WTC11 (cell line): ENCODE measurements at regions not wholly inside any gene's neighbourhood (a gene's known extent, or its start where the extent isn't known, plus 50 kb on each side); places are given as distances from the start of the nearest gene placed in this dataset.

Source experiments
- ATAC-seq: fragments of 200-7000 bp; cut with Tn5 transposase; 2 replicates; pipeline ENCODE4 v1.10.0; 2021; ENCODE audit warnings: mild to moderate bottlenecking, moderate library complexity
- CTCF ChIA-PET: fragments of 300-600 bp; sonication (Branson Sonifier 250); formaldehyde crosslinking; loops from one replicate; lab custom pipeline; 2021; ENCODE audit warnings: antibody characterized with exemption; lab: Charles Lee
- POLR2A ChIA-PET: fragments of 350-600 bp; sonication (Branson Sonifier 250); formaldehyde crosslinking; loops from one replicate; lab custom pipeline; 2021; ENCODE audit warnings: antibody characterized with exemption; lab: Charles Lee
- DNase-seq: peaks from one replicate; pipeline ENCODE4 v3.0.0; 2021; ENCODE audit warnings: low spot score
- H3K27ac Mint-ChIP-seq: 2 replicates; pipeline ENCODE4 v1.8.0; 2021; ENCODE audit warnings: mixed read lengths
- H3K27me3 Mint-ChIP-seq: 2 replicates; pipeline ENCODE4 v1.8.0; 2021; ENCODE audit warnings: low read depth, mild to moderate bottlenecking, moderate library complexity, mixed read lengths
- H3K36me3 Mint-ChIP-seq: 2 replicates; pipeline ENCODE4 v1.8.0; 2021; ENCODE audit warnings: mixed read lengths
- H3K4me1 Mint-ChIP-seq: 2 replicates; pipeline ENCODE4 v1.8.0; 2022; ENCODE audit warnings: mixed read lengths
- H3K4me3 Mint-ChIP-seq: 2 replicates; pipeline ENCODE4 v1.8.0; 2021; ENCODE audit warnings: mild to moderate bottlenecking, moderate library complexity, mixed read lengths
- H3K9me3 Mint-ChIP-seq: 2 replicates; pipeline ENCODE4 v1.8.0; 2021; ENCODE audit warnings: mixed read lengths
- CBFB ChIP-seq: sonication (generic); formaldehyde crosslinking; IDR thresholded peaks from 2 replicates; pipeline ENCODE4 v1.8.1; 2022; ENCODE audit warnings: mild to moderate bottlenecking, low read depth, missing genetic modification reagents
- CREM ChIP-seq: sonication (generic); formaldehyde crosslinking; IDR thresholded peaks from 2 replicates; pipeline ENCODE4 v1.8.1; 2022; ENCODE audit warnings: mild to moderate bottlenecking, missing genetic modification reagents, moderate library complexity
- ESRRA ChIP-seq: sonication (generic); formaldehyde crosslinking; IDR thresholded peaks from 2 replicates; pipeline ENCODE4 v1.8.1; 2022; ENCODE audit warnings: mild to moderate bottlenecking, missing genetic modification reagents, borderline replicate concordance
- ETV6 ChIP-seq: sonication (generic); formaldehyde crosslinking; IDR thresholded peaks from 2 replicates; pipeline ENCODE4 v1.8.1; 2022; ENCODE audit warnings: mild to moderate bottlenecking, missing genetic modification reagents
- FOXK1 ChIP-seq: sonication (generic); formaldehyde crosslinking; IDR thresholded peaks from 2 replicates; pipeline ENCODE4 v1.8.0; 2022; ENCODE audit warnings: mild to moderate bottlenecking, moderate library complexity, missing genetic modification reagents
- NFATC4 ChIP-seq: fragments of 250-450 bp; sonication (Bioruptor Pico); IDR thresholded peaks from 2 replicates; pipeline ENCODE4 v1.9.0; 2021; ENCODE audit warnings: mild to moderate bottlenecking
- NFE2L1 ChIP-seq: sonication (generic); formaldehyde crosslinking; IDR thresholded peaks from 2 replicates; pipeline ENCODE4 v1.8.1; 2023; ENCODE audit warnings: missing genetic modification reagents
- NR1H2 ChIP-seq: sonication (generic); formaldehyde crosslinking; IDR thresholded peaks from 2 replicates; pipeline ENCODE4 v1.9.0; 2021; ENCODE audit warnings: mild to moderate bottlenecking, moderate library complexity, missing genetic modification reagents
- NR3C1 ChIP-seq: sonication (generic); formaldehyde crosslinking; conservative IDR thresholded peaks from 2 replicates; pipeline ENCODE4 v1.8.1; 2023; ENCODE audit warnings: low read depth, mild to moderate bottlenecking, missing genetic modification reagents
- RELA ChIP-seq: sonication (generic); formaldehyde crosslinking; IDR thresholded peaks from 2 replicates; pipeline ENCODE4 v1.8.1; 2022; ENCODE audit warnings: missing genetic modification reagents, mild to moderate bottlenecking, borderline replicate concordance
- RORB ChIP-seq: fragments of 250-450 bp; sonication (Bioruptor Pico); IDR thresholded peaks from 2 replicates; pipeline ENCODE4 v1.9.0; 2021; ENCODE audit warnings: mild to moderate bottlenecking
- SMAD3 ChIP-seq: sonication (generic); formaldehyde crosslinking; IDR thresholded peaks from 2 replicates; pipeline ENCODE4 v1.8.0; 2022; ENCODE audit warnings: missing genetic modification reagents, mild to moderate bottlenecking, borderline replicate concordance
- TEAD1 ChIP-seq: sonication (generic); formaldehyde crosslinking; IDR thresholded peaks from 2 replicates; pipeline ENCODE4 v1.8.0; 2022; ENCODE audit warnings: mild to moderate bottlenecking, missing genetic modification reagents
- TEAD4 ChIP-seq: sonication (generic); formaldehyde crosslinking; IDR thresholded peaks from 2 replicates; pipeline ENCODE4 v1.8.0; 2022; ENCODE audit warnings: mild to moderate bottlenecking, missing genetic modification reagents
- ZNF121 ChIP-seq: sonication (generic); formaldehyde crosslinking; IDR thresholded peaks from 2 replicates; pipeline ENCODE4 v1.8.0; 2023; ENCODE audit warnings: missing genetic modification reagents
- ZNF416 ChIP-seq: fragments of 250-450 bp; sonication (Bioruptor Pico); IDR thresholded peaks from 2 replicates; pipeline ENCODE4 v1.9.0; 2021; ENCODE audit warnings: mild to moderate bottlenecking, inconsistent platforms
- TF ChIP-seq, protein P1 (sequence below): sonication (generic); formaldehyde crosslinking; IDR thresholded peaks from 2 replicates; pipeline ENCODE4 v1.8.0; 2022; ENCODE audit warnings: mild to moderate bottlenecking, missing genetic modification reagents
- TF ChIP-seq, protein P2 (sequence below): sonication (generic); formaldehyde crosslinking; IDR thresholded peaks from 2 replicates; pipeline ENCODE4 v1.8.0; 2023; ENCODE audit warnings: missing genetic modification reagents
- TF ChIP-seq, protein P3 (sequence below): sonication (generic); formaldehyde crosslinking; IDR thresholded peaks from 2 replicates; pipeline ENCODE4 v1.8.1; 2023; ENCODE audit warnings: mild to moderate bottlenecking, moderate library complexity, missing genetic modification reagents
- TF ChIP-seq, protein P4 (sequence below): sonication (generic); formaldehyde crosslinking; IDR thresholded peaks from 2 replicates; pipeline ENCODE4 v1.8.1; 2022; ENCODE audit warnings: mild to moderate bottlenecking, moderate library complexity, missing genetic modification reagents
- TF ChIP-seq, protein P5 (sequence below): fragments of 250-450 bp; sonication (Bioruptor Pico); IDR thresholded peaks from 2 replicates; pipeline ENCODE4 v1.9.0; 2021; ENCODE audit warnings: mild to moderate bottlenecking, borderline replicate concordance
- TF ChIP-seq, protein P6 (sequence below): fragments of 200-600 bp; IDR thresholded peaks from 2 replicates; pipeline ENCODE4 v1.8.0; 2022; ENCODE audit warnings: antibody characterized with exemption
- TF ChIP-seq, protein P7 (sequence below): sonication (generic); formaldehyde crosslinking; IDR thresholded peaks from 2 replicates; pipeline ENCODE4 v1.8.0; 2022; ENCODE audit warnings: mild to moderate bottlenecking, missing genetic modification reagents
- TF ChIP-seq, protein P8 (sequence below): sonication (generic); formaldehyde crosslinking; IDR thresholded peaks from 2 replicates; pipeline ENCODE4 v1.8.1; 2022; ENCODE audit warnings: low read depth, mild to moderate bottlenecking, moderate library complexity, missing genetic modification reagents, borderline replicate concordance

DNA sequence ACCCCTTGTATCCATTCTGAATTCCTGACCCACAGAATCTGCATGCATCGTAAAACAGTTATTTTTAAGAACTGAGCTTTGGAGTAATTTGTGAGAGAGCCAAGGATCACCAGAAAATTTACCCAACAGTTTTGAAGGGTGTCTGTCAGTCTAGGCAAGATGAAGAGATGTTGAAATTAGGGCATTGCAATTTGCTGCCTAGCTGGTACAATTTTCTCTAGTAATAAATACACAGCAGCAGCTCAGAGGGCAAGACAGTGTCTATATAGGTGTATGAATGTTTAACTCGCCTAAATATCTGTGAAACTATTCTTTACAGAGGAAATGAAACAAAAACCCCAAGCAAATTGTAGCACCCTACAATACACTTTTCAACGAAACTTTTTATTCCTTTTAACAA is 377.8 kb upstream of the POU3F3 start:
- H3K27ac Mint-ChIP-seq: no peak overlapping the region
- ATAC-seq: no peak
- H3K9me3 Mint-ChIP-seq: no peaks in the 10 kb centered on the region
- TF ChIP-seq, protein P1, sequence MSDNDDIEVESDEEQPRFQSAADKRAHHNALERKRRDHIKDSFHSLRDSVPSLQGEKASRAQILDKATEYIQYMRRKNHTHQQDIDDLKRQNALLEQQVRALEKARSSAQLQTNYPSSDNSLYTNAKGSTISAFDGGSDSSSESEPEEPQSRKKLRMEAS: no peak
- TF ChIP-seq, protein P2, sequence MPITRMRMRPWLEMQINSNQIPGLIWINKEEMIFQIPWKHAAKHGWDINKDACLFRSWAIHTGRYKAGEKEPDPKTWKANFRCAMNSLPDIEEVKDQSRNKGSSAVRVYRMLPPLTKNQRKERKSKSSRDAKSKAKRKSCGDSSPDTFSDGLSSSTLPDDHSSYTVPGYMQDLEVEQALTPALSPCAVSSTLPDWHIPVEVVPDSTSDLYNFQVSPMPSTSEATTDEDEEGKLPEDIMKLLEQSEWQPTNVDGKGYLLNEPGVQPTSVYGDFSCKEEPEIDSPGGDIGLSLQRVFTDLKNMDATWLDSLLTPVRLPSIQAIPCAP (CRISPR knock-in tag): no peak
- TF ChIP-seq, protein P3, sequence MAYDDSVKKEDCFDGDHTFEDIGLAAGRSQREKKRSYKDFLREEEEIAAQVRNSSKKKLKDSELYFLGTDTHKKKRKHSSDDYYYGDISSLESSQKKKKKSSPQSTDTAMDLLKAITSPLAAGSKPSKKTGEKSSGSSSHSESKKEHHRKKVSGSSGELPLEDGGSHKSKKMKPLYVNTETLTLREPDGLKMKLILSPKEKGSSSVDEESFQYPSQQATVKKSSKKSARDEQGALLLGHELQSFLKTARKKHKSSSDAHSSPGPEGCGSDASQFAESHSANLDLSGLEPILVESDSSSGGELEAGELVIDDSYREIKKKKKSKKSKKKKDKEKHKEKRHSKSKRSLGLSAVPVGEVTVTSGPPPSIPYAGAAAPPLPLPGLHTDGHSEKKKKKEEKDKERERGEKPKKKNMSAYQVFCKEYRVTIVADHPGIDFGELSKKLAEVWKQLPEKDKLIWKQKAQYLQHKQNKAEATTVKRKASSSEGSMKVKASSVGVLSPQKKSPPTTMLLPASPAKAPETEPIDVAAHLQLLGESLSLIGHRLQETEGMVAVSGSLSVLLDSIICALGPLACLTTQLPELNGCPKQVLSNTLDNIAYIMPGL: no peak
- TF ChIP-seq ZNF121 (CRISPR knock-in tag) (no peak), CREM (CRISPR knock-in tag) (no peak), NR3C1 (CRISPR knock-in tag) (no peak), CBFB (no peak), NR1H2 (no peak), RORB (CRISPR knock-in tag) (no peak), FOXK1 (CRISPR knock-in tag) (no peak), ZNF416 (no peak)
- TF ChIP-seq, protein P4, sequence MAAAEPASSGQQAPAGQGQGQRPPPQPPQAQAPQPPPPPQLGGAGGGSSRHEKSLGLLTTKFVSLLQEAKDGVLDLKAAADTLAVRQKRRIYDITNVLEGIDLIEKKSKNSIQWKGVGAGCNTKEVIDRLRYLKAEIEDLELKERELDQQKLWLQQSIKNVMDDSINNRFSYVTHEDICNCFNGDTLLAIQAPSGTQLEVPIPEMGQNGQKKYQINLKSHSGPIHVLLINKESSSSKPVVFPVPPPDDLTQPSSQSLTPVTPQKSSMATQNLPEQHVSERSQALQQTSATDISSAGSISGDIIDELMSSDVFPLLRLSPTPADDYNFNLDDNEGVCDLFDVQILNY (CRISPR knock-in tag): no peak
- TF ChIP-seq, protein P5, sequence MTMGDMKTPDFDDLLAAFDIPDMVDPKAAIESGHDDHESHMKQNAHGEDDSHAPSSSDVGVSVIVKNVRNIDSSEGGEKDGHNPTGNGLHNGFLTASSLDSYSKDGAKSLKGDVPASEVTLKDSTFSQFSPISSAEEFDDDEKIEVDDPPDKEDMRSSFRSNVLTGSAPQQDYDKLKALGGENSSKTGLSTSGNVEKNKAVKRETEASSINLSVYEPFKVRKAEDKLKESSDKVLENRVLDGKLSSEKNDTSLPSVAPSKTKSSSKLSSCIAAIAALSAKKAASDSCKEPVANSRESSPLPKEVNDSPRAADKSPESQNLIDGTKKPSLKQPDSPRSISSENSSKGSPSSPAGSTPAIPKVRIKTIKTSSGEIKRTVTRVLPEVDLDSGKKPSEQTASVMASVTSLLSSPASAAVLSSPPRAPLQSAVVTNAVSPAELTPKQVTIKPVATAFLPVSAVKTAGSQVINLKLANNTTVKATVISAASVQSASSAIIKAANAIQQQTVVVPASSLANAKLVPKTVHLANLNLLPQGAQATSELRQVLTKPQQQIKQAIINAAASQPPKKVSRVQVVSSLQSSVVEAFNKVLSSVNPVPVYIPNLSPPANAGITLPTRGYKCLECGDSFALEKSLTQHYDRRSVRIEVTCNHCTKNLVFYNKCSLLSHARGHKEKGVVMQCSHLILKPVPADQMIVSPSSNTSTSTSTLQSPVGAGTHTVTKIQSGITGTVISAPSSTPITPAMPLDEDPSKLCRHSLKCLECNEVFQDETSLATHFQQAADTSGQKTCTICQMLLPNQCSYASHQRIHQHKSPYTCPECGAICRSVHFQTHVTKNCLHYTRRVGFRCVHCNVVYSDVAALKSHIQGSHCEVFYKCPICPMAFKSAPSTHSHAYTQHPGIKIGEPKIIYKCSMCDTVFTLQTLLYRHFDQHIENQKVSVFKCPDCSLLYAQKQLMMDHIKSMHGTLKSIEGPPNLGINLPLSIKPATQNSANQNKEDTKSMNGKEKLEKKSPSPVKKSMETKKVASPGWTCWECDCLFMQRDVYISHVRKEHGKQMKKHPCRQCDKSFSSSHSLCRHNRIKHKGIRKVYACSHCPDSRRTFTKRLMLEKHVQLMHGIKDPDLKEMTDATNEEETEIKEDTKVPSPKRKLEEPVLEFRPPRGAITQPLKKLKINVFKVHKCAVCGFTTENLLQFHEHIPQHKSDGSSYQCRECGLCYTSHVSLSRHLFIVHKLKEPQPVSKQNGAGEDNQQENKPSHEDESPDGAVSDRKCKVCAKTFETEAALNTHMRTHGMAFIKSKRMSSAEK (CRISPR knock-in tag): no peak
- TF ChIP-seq, protein P6, sequence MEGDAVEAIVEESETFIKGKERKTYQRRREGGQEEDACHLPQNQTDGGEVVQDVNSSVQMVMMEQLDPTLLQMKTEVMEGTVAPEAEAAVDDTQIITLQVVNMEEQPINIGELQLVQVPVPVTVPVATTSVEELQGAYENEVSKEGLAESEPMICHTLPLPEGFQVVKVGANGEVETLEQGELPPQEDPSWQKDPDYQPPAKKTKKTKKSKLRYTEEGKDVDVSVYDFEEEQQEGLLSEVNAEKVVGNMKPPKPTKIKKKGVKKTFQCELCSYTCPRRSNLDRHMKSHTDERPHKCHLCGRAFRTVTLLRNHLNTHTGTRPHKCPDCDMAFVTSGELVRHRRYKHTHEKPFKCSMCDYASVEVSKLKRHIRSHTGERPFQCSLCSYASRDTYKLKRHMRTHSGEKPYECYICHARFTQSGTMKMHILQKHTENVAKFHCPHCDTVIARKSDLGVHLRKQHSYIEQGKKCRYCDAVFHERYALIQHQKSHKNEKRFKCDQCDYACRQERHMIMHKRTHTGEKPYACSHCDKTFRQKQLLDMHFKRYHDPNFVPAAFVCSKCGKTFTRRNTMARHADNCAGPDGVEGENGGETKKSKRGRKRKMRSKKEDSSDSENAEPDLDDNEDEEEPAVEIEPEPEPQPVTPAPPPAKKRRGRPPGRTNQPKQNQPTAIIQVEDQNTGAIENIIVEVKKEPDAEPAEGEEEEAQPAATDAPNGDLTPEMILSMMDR: no peak
- no peak overlapping the region for H3K4me3 Mint-ChIP-seq
- no peaks in the 10 kb centered on the region for H3K36me3 Mint-ChIP-seq
- peaks cover 38% of the 10 kb centered on the region for H3K4me1 Mint-ChIP-seq
- ChIA-PET CTCF (no interaction called here), POLR2A (no interaction called here)
- no peak for DNase-seq
- H3K27me3 Mint-ChIP-seq: no peaks in the 10 kb centered on the region

DNA sequence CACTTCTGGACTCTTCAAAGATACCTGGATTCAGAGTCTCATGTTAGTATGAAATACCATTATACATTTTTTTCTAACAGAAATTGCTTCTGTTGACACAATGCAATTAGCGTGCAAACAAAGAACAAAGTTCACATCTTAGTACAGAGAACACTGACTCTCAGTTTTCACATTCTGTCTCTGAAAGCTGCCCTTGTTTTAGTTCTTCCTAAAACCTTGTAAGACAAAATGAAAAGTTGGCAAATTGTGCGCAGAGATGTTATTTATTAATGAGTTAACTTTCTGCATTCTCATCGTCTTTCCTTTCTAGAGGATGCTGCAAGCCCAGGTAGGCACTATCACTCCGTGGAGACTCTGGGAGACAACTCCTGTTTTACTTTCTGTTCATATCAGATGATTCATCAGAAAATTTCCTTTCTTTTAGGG is 377.3 kb upstream of the POU3F3 start:
- DNase-seq (no peak), ATAC-seq (no peak)
- Mint-ChIP-seq H3K27ac (no peak overlapping the region), H3K9me3 (no peaks in the 10 kb centered on the region), H3K4me3 (no peak overlapping the region), H3K4me1 (peaks cover 35% of the 10 kb centered on the region), H3K27me3 (no peaks in the 10 kb centered on the region; the same call in 1 of the 2 replicates), H3K36me3 (no peaks in the 10 kb centered on the region)
- ChIA-PET POLR2A (interaction anchor here (0.7 kb wide), 1 partner anchor 100 kb away, joined by 4 read pairs; no protein-coding TSS in a partner anchor), CTCF (no interaction called here)
- TF ChIP-seq NFE2L1 (CRISPR knock-in tag) (no peak), CBFB (no peak), NFATC4 (CRISPR knock-in tag) (no peak), RELA (no peak), TEAD4 (CRISPR knock-in tag) (no peak), TEAD1 (no peak), ESRRA (CRISPR knock-in tag) (no peak), ETV6 (CRISPR knock-in tag) (no peak), SMAD3 (CRISPR knock-in tag) (no peak)
- TF ChIP-seq, protein P7, sequence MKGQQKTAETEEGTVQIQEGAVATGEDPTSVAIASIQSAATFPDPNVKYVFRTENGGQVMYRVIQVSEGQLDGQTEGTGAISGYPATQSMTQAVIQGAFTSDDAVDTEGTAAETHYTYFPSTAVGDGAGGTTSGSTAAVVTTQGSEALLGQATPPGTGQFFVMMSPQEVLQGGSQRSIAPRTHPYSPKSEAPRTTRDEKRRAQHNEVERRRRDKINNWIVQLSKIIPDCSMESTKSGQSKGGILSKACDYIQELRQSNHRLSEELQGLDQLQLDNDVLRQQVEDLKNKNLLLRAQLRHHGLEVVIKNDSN (CRISPR knock-in tag): no peak
- TF ChIP-seq, protein P8, sequence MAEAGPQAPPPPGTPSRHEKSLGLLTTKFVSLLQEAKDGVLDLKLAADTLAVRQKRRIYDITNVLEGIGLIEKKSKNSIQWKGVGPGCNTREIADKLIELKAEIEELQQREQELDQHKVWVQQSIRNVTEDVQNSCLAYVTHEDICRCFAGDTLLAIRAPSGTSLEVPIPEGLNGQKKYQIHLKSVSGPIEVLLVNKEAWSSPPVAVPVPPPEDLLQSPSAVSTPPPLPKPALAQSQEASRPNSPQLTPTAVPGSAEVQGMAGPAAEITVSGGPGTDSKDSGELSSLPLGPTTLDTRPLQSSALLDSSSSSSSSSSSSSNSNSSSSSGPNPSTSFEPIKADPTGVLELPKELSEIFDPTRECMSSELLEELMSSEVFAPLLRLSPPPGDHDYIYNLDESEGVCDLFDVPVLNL (CRISPR knock-in tag): no peak
